ENCODE measurements at regions not wholly inside any gene's neighbourhood (a gene's known extent, or its start where the extent isn't known, plus 50 kb on each side); places are given as distances from the start of the nearest gene placed in this dataset.

GRCh38 chr22:48538291-48538820 lies 1289.3 kb downstream of the BRD1 start:
- TF ChIP-seq EP300 (IDR thresholded peaks at IDR 0.05) (no peak), POLR2A (IDR thresholded peaks at IDR 0.05) (no peak)

Measured in tibial nerve (tissue), 3 donors.